Endothelial cell of umbilical vein (primary cell): ENCODE measurements at regions not wholly inside any gene's neighbourhood (a gene's known extent, or its start where the extent isn't known, plus 50 kb on each side); places are given as distances from the start of the nearest gene placed in this dataset.

ENCODE experiments used
- BruUV-seq: library from RNA; stranded (reverse); fragments of 400-500 nt; replicated peaks from 2 replicates; lab custom pipeline; 2021; lab: Mats Ljungman, UMichigan
- CTCF ChIA-PET: fragments of 300-600, 350-600 bp; sonication (Branson Sonifier 250); formaldehyde crosslinking; loops from one replicate; lab custom pipeline; 2021; ENCODE audit warnings: antibody characterized with exemption, inconsistent platforms; lab: Charles Lee
- POLR2A ChIA-PET: fragments of 300-600, 350-600 bp; sonication (Branson Sonifier 250); formaldehyde crosslinking; loops from one replicate; lab custom pipeline; 2021; ENCODE audit warnings: antibody characterized with exemption, inconsistent platforms; lab: Charles Lee
- DNase-seq: peaks from one replicate; pipeline ENCODE4 v3.0.0-alpha.2; 2011; ENCODE audit warnings: low read depth, low spot score
- FAIRE-seq: peaks from 2 replicates; lab custom pipeline; 2011; peaks lifted over from hg19 to GRCh38; lab: Jason Lieb, UNC
- H2AFZ ChIP-seq: 2 replicates; pipeline ENCODE4 v1.6.0; 2012; ENCODE audit warnings: low read depth, low read length, control low read depth, inconsistent platforms
- H3K27ac ChIP-seq: 2 replicates; pipeline ENCODE4 v1.5.1; 2011; ENCODE audit warnings: low read depth, mild to moderate bottlenecking, control low read depth, low read length, moderate library complexity; ENCODE audit not compliant: insufficient read depth
- H3K27me3 ChIP-seq, 2 experiments: 2 replicates each; pipeline versions ENCODE4 v1.6.0 to v1.6.1; 2011; ENCODE audit warnings: low read length in 2 of 2, mixed read lengths in 1 of 2; ENCODE audit not compliant: control insufficient read depth in 2 of 2, insufficient read depth in 2 of 2
- H3K36me3 ChIP-seq, 2 experiments: 2 replicates in 1 of 2; 3 replicates in 1 of 2; pipeline ENCODE4 v1.5.1; 2011; ENCODE audit warnings: low read length in 2 of 2, mild to moderate bottlenecking in 1 of 2, moderate library complexity in 1 of 2; ENCODE audit not compliant: control insufficient read depth in 2 of 2, insufficient read depth in 2 of 2; ENCODE audit errors: extremely low read depth in 1 of 2
- H3K4me1 ChIP-seq: 3 replicates; pipeline ENCODE4 v1.5.1; 2011; ENCODE audit warnings: mild to moderate bottlenecking, low read length; ENCODE audit not compliant: control insufficient read depth, insufficient read depth; ENCODE audit errors: extremely low read depth
- H3K4me2 ChIP-seq: 2 replicates; pipeline ENCODE4 v1.6.1; 2011; ENCODE audit warnings: low read length, control low read depth, mixed read lengths; ENCODE audit not compliant: insufficient read depth
- H3K4me3 ChIP-seq, 3 experiments: fragments of 200-600 bp in 1 of 3; sonication (generic), shearing (Covaris generic) in 1 of 3; replicated peaks in 1 of 3; 2 replicates each; pipeline ENCODE4 v1.5.1; 2011 to 2016; ENCODE audit warnings: control low read depth in 3 of 3, low read length in 3 of 3, mild to moderate bottlenecking in 2 of 3, inconsistent platforms in 1 of 3, low read depth in 1 of 3, moderate library complexity in 1 of 3; ENCODE audit not compliant: insufficient read depth in 1 of 3
- H3K79me2 ChIP-seq: 2 replicates; pipeline ENCODE4 v1.6.0; 2012; ENCODE audit warnings: low read length, inconsistent platforms; ENCODE audit not compliant: control insufficient read depth, insufficient read depth
- H3K9ac ChIP-seq: replicated peaks from 2 replicates; pipeline ENCODE3; 2011; ENCODE audit warnings: low read length, control low read depth; ENCODE audit not compliant: insufficient read depth; ENCODE audit errors: extremely low read depth
- H3K9me1 ChIP-seq: replicated peaks from 3 replicates; pipeline ENCODE4 v1.6.0; 2011; ENCODE audit warnings: mild to moderate bottlenecking, low read length; ENCODE audit not compliant: control insufficient read depth, insufficient read depth; ENCODE audit errors: extremely low read depth
- H3K9me3 ChIP-seq: replicated peaks from 2 replicates; pipeline ENCODE4 v1.5.1; 2012; ENCODE audit warnings: low read length, inconsistent platforms; ENCODE audit not compliant: control insufficient read depth, insufficient read depth
- H4K20me1 ChIP-seq: replicated peaks from 2 replicates; pipeline ENCODE3; 2011; ENCODE audit warnings: mild to moderate bottlenecking, low read length; ENCODE audit not compliant: control insufficient read depth, insufficient read depth; ENCODE audit errors: extremely low read depth
- EZH2 ChIP-seq: IDR thresholded peaks from 2 replicates; pipeline ENCODE4 v1.6.1; 2012; ENCODE audit warnings: borderline replicate concordance, low read depth, mild to moderate bottlenecking, moderate library complexity, low read length, inconsistent platforms; ENCODE audit not compliant: severe bottlenecking
- FOS ChIP-seq: IDR thresholded peaks from 2 replicates; pipeline ENCODE4 v1.6.1; 2011; ENCODE audit warnings: mild to moderate bottlenecking, low read length, moderate library complexity, borderline replicate concordance; ENCODE audit not compliant: insufficient read depth
- GATA2 ChIP-seq: IDR thresholded peaks from 2 replicates; pipeline ENCODE4 v1.7.0; 2011; ENCODE audit warnings: low read depth, mild to moderate bottlenecking, moderate library complexity, mixed read lengths, low read length; ENCODE audit not compliant: insufficient read length, insufficient read depth
- JUN ChIP-seq: IDR thresholded peaks from 2 replicates; pipeline ENCODE4 v1.6.1; 2011; ENCODE audit warnings: borderline replicate concordance, low read depth; ENCODE audit not compliant: insufficient read length, insufficient read depth
- MYC ChIP-seq: IDR thresholded peaks from one replicate; pipeline ENCODE4 v1.6.1; 2011; ENCODE audit warnings: mild to moderate bottlenecking, low read depth, low read length
- POLR2A ChIP-seq: IDR thresholded peaks from 2 replicates; pipeline ENCODE4 v1.6.1; 2012; ENCODE audit warnings: low read depth, mild to moderate bottlenecking, control low read depth, low read length
- POLR2AphosphoS5 ChIP-seq: IDR thresholded peaks from 2 replicates; pipeline ENCODE4 v1.6.1; 2012; ENCODE audit warnings: low read depth, mild to moderate bottlenecking, control low read depth, low read length, moderate library complexity; ENCODE audit not compliant: insufficient read depth
- dilution Hi-C: fragments of 300-500 bp; cut with MboI; formaldehyde crosslinking; loops from one replicate; pipeline ENCODE4 v1.15.0; 2019; ENCODE audit warnings: low sequenced_read_pairs; ENCODE audit not compliant: extremely low pct_ligation_motif_present
- intact Hi-C: fragments of 100-400 bp; cut with micrococcal nuclease; formaldehyde crosslinking; loops from one replicate; pipeline ENCODE4 v1.10.0; 2022
- TF ChIP-seq, protein P1 (sequence below): IDR thresholded peaks from 2 replicates; pipeline ENCODE4 v1.6.1; 2011; ENCODE audit not compliant: insufficient read depth, insufficient read length
- TF ChIP-seq, protein P2 (sequence below), 2 donors: IDR thresholded peaks; 1 replicate in 1 of 2; 2 replicates in 1 of 2; pipeline ENCODE4 v1.5.1; 2011; ENCODE audit warnings: low read length in 2 of 2, mild to moderate bottlenecking in 2 of 2, moderate library complexity in 2 of 2, control low read depth in 1 of 2, inconsistent platforms in 1 of 2, low read depth in 1 of 2; ENCODE audit not compliant: insufficient read depth in 1 of 2; ENCODE audit errors: extremely low read depth in 1 of 2

DNA sequence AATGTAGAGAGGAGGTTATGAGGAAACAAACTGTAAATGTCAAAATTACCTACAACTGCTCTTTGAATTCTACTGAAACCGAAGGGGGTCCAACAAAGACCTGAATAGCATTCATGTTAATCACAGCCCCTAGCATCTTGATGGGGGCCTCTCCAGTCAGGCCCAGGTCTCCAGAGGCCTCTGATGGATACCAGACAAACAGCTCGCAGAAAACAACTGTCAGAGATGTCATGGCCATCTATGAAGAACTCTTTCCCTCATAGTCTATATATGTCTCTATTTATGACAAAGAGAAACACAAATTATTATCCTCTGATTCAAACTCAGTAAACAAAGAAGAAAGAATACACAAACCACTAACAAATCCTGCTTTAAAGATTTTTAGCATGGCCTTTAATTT lies 432.6 kb downstream of the CAAP1 start:
- H3K79me2 ChIP-seq: no peaks in the 10 kb centered on the region
- TF ChIP-seq POLR2A: no peak
- TF ChIP-seq FOS: no peak
- TF ChIP-seq, protein P1, sequence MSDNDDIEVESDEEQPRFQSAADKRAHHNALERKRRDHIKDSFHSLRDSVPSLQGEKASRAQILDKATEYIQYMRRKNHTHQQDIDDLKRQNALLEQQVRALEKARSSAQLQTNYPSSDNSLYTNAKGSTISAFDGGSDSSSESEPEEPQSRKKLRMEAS: no peak
- TF ChIP-seq, protein P2, sequence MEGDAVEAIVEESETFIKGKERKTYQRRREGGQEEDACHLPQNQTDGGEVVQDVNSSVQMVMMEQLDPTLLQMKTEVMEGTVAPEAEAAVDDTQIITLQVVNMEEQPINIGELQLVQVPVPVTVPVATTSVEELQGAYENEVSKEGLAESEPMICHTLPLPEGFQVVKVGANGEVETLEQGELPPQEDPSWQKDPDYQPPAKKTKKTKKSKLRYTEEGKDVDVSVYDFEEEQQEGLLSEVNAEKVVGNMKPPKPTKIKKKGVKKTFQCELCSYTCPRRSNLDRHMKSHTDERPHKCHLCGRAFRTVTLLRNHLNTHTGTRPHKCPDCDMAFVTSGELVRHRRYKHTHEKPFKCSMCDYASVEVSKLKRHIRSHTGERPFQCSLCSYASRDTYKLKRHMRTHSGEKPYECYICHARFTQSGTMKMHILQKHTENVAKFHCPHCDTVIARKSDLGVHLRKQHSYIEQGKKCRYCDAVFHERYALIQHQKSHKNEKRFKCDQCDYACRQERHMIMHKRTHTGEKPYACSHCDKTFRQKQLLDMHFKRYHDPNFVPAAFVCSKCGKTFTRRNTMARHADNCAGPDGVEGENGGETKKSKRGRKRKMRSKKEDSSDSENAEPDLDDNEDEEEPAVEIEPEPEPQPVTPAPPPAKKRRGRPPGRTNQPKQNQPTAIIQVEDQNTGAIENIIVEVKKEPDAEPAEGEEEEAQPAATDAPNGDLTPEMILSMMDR (IDR thresholded peaks at IDR 0.05; ENCODE audit: extremely low read depth in 1 of 2, insufficient read depth in 1 of 2, low read depth in 1 of 2, low read length in 2 of 2): no peak
- no peak for TF ChIP-seq MYC
- no peak for TF ChIP-seq POLR2AphosphoS5
- no peak for TF ChIP-seq GATA2
- TF ChIP-seq JUN: no peak
- TF ChIP-seq EZH2: no peak
- FAIRE-seq: no peak
- H2AFZ ChIP-seq: no peak overlapping the region
- CTCF ChIA-PET: no interaction called here
- no peaks in the 10 kb centered on the region for H3K9me1 ChIP-seq
- DNase-seq: no peak
- no peak overlapping the region for H3K4me2 ChIP-seq
- H3K27ac ChIP-seq: no peak overlapping the region
- no peaks in the 10 kb centered on the region for H3K27me3 ChIP-seq
- H3K9me3 ChIP-seq: no peaks in the 10 kb centered on the region
- no peak overlapping the region for H3K9ac ChIP-seq
- no peaks in the 10 kb centered on the region for H3K36me3 ChIP-seq
- BruUV-seq: no TSS peak
- POLR2A ChIA-PET: no interaction called here
- intact Hi-C loops: no loop called here
- H4K20me1 ChIP-seq: no peaks in the 10 kb centered on the region
- H3K4me1 ChIP-seq: no peaks in the 10 kb centered on the region
- dilution Hi-C loops: no loop called here
- H3K4me3 ChIP-seq: no peak overlapping the region
